ENCODE measurements at regions not wholly inside any gene's neighbourhood (a gene's known extent, or its start where the extent isn't known, plus 50 kb on each side); places are given as distances from the start of the nearest gene placed in this dataset.

DNA sequence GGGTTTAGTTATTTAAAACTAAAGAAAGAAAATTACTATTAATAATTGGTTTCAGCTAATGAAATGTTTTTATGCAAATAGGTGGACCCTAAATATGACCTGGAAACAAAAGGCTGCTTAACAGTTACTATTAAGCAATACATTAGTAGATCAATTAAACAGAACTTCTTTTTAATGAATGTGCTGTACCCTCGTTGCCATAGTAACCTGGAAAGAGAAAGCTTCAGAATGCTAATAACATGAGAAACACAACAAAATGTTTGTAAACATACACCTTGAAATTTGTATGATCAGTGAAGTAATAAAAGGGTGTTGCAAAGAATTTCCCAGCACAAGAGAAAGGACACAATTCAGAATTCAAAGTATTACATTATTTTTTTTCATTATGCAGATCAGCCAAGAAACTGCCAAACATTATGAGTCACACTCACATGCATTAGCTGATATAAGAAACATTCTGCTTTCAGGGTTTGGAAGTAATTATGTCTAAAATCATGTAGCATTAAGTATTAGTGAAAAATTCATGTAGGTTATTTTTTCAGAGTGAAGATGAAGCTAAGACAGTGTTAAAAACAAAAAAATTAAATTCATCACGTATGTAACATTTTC, 348.3 kb downstream of the ISL1 start:
- TF ChIP-seq, protein P1, sequence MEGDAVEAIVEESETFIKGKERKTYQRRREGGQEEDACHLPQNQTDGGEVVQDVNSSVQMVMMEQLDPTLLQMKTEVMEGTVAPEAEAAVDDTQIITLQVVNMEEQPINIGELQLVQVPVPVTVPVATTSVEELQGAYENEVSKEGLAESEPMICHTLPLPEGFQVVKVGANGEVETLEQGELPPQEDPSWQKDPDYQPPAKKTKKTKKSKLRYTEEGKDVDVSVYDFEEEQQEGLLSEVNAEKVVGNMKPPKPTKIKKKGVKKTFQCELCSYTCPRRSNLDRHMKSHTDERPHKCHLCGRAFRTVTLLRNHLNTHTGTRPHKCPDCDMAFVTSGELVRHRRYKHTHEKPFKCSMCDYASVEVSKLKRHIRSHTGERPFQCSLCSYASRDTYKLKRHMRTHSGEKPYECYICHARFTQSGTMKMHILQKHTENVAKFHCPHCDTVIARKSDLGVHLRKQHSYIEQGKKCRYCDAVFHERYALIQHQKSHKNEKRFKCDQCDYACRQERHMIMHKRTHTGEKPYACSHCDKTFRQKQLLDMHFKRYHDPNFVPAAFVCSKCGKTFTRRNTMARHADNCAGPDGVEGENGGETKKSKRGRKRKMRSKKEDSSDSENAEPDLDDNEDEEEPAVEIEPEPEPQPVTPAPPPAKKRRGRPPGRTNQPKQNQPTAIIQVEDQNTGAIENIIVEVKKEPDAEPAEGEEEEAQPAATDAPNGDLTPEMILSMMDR (IDR thresholded peaks at IDR 0.05) = no peak
- TF ChIP-seq POLR2A (IDR thresholded peaks at IDR 0.05) = no peak

All from lower leg skin (tissue), 3 donors.